GM12875 (cell line): ENCODE measurements at regions not wholly inside any gene's neighbourhood (a gene's known extent, or its start where the extent isn't known, plus 50 kb on each side); places are given as distances from the start of the nearest gene placed in this dataset.

Experiments
- H3K4me3 ChIP-seq: one replicate; pipeline ENCODE4 v1.5.1; 2011; ENCODE audit warnings: low read depth, low read length, control low read depth
- CTCF ChIP-seq: IDR thresholded peaks from 2 replicates; pipeline ENCODE4 v1.5.1; 2011; ENCODE audit warnings: low read depth, mild to moderate bottlenecking, control low read depth, inconsistent platforms, low read length, moderate library complexity, borderline replicate concordance; ENCODE audit not compliant: insufficient read depth

DNA sequence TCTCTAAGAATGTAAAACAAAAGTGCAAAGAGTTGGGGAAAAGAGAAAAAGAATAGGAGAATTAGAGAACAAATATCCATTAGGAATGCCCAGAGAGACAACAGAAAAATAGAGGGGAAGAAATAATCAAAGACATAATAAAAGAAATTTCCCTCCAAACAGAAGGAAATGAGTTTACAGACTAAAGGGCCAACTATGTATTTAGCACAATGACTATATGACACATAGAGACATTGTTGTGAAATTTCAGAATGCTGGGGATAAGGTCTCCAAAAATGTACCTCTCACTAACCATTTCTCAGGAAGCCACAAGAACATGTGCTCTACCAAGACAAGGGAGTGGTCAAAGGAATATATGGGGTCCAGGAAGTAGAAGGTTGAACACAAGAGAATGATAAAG, 121.0 kb upstream of the ACSL4 start:
- H3K4me3 ChIP-seq = no peak overlapping the region
- no peak for TF ChIP-seq CTCF

- no peak for TF ChIP-seq CTCF
- no peak overlapping the region for H3K4me3 ChIP-seq
Observed at GRCh38 chrX:109855501-109855900, 122.4 kb upstream of the ACSL4 start.

DNA sequence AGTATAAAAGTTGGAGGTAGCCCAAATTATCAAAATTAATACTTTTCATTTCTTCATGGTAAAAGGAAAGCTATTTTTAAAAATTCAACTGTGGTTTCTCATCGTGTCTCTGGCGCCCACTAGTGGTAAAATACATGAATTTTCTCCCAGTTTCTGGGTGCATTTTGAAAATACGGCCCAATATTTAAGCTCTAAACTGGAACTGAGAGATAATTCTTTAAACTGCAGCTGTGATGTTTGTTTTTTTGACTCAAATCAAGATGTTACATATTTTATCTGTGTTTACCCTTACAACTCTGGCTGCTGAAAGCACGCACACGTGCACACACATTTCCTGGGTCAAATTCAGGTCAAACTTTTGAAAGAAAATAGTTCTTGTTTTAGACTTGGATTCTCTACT, 123.9 kb upstream of the ACSL4 start:
- no peak overlapping the region for H3K4me3 ChIP-seq
- peak; percentile 46; the same call in 1 of the 2 replicates for TF ChIP-seq CTCF

DNA sequence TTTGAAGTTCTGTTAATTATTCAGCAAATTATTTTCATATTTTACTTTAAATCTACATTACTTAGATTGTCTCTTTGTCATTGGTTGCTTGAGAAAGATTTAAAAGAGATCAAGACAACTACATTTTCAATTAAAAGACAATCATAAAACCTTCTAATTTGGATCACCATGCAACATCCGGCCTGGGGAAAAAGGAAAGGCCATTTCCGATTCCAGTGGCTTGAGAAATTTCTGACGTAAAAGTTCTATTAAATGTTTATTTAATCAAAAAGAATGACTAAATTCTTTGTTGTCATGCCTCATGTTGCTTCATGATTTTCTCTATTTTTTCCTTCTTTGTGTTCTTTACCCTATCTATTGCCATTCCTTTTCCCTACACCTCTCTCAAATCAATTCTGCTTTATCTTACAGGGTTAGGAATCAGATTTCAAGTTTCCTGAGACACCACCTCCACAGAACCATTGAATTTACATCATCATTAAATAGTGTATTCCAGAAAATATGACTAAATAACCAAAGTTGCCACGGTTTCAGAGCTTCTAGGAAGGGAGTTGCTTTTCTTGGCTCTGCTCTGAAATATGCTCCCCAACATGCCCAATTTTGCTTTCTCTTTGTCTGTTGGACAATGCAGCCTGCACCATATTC, 124.6 kb upstream of the ACSL4 start:
- no peak overlapping the region for H3K4me3 ChIP-seq
- TF ChIP-seq CTCF = no peak

GRCh38 chrX:109858602-109859341, 125.7 kb upstream of the ACSL4 start:
- TF ChIP-seq CTCF = no peak
- H3K4me3 ChIP-seq = no peak overlapping the region

- no peak for TF ChIP-seq CTCF
- H3K4me3 ChIP-seq = no peak overlapping the region
Observed at GRCh38 chrX:109859651-109860050, 126.6 kb upstream of the ACSL4 start.

DNA sequence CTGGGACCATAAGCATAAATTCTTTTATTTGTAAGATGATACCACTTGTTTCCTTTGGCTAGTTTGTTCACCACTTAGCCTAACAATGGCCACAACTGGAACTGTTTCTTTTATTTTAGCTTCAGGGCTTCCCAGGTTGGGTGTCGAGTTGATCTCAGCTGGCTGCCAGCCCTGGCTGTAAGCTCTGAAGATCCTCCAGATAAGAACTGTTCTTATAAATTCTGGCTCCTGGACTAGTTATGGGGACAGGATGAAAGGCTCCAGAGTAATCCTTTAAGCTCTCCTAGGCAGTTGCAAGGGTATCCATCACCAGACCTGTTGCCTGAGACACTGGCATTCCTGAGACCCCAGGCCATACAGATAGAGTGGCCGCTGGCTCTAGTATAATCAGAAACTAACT, 129.4 kb upstream of the ACSL4 start:
- H3K4me3 ChIP-seq = no peak overlapping the region

More for the DNA sequence above, 129.4 kb upstream of the ACSL4 start:
- TF ChIP-seq CTCF = no peak
